H9 (cell line): ENCODE measurements at regions not wholly inside any gene's neighbourhood (a gene's known extent, or its start where the extent isn't known, plus 50 kb on each side); places are given as distances from the start of the nearest gene placed in this dataset.

Experiments
- DNase-seq: peaks from one replicate; pipeline ENCODE4 v3.0.0-alpha.2; 2017
- H2AFZ ChIP-seq: one replicate; pipeline ENCODE4 v1.6.1; 2013; ENCODE audit warnings: mild to moderate bottlenecking, low read length, control low read depth, moderate library complexity
- H2AK5ac ChIP-seq: 2 replicates; pipeline ENCODE4 v1.6.1; 2013; ENCODE audit warnings: low read length, control low read depth, mixed read lengths; ENCODE audit not compliant: insufficient read length
- H2BK120ac ChIP-seq: one replicate; pipeline ENCODE4 v1.6.1; 2013; ENCODE audit warnings: low read depth, mild to moderate bottlenecking, low read length, control low read depth, inconsistent platforms; ENCODE audit not compliant: poor library complexity, severe bottlenecking
- H2BK12ac ChIP-seq: 2 replicates; pipeline ENCODE4 v1.6.1; 2013; ENCODE audit warnings: low read length, control low read depth, mixed read lengths, low read depth; ENCODE audit not compliant: insufficient read length
- H2BK15ac ChIP-seq: 2 replicates; pipeline ENCODE4 v1.6.1; 2013; ENCODE audit warnings: low read depth, low read length, control low read depth
- H2BK20ac ChIP-seq: one replicate; pipeline ENCODE4 v1.6.1; 2013; ENCODE audit warnings: low read depth, mild to moderate bottlenecking, low read length, control low read depth, inconsistent platforms; ENCODE audit not compliant: poor library complexity, severe bottlenecking
- H2BK5ac ChIP-seq: 2 replicates; pipeline ENCODE4 v1.6.1; 2013; ENCODE audit warnings: low read length, control low read depth, mixed read lengths; ENCODE audit not compliant: insufficient read length
- H3K14ac ChIP-seq: 2 replicates; pipeline ENCODE4 v1.6.1; 2013; ENCODE audit warnings: low read length, control low read depth; ENCODE audit not compliant: insufficient read depth
- H3K18ac ChIP-seq: 2 replicates; pipeline ENCODE4 v1.6.1; 2013; ENCODE audit warnings: low read depth, mild to moderate bottlenecking, mixed read lengths, low read length, control low read depth; ENCODE audit not compliant: insufficient read length
- H3K23ac ChIP-seq: 2 replicates; pipeline ENCODE4 v1.6.1; 2013; ENCODE audit warnings: low read length, control low read depth, mixed read lengths, low read depth; ENCODE audit not compliant: insufficient read length
- H3K23me2 ChIP-seq: 2 replicates; pipeline ENCODE4 v1.6.1; 2013; ENCODE audit warnings: low read depth, mild to moderate bottlenecking, mixed read lengths, low read length, control low read depth; ENCODE audit not compliant: insufficient read length, poor library complexity, severe bottlenecking
- H3K27ac ChIP-seq: 2 replicates; pipeline ENCODE4 v1.5.1; 2013; ENCODE audit warnings: low read length, control low read depth, mixed read lengths, low read depth; ENCODE audit not compliant: insufficient read length
- H3K27me3 ChIP-seq: 2 replicates; pipeline ENCODE4 v1.6.1; 2013; ENCODE audit warnings: low read length, control low read depth, inconsistent platforms; ENCODE audit not compliant: insufficient read depth
- H3K4ac ChIP-seq: 2 replicates; pipeline ENCODE4 v1.6.1; 2013; ENCODE audit warnings: low read depth, mild to moderate bottlenecking, control low read depth, inconsistent platforms, low read length, moderate library complexity
- H3K4me1 ChIP-seq: 2 replicates; pipeline ENCODE4 v1.6.1; 2013; ENCODE audit warnings: low read length, control low read depth, inconsistent platforms; ENCODE audit not compliant: insufficient read depth
- H3K4me2 ChIP-seq: 2 replicates; pipeline ENCODE4 v1.6.1; 2013; ENCODE audit warnings: low read length, control low read depth, mixed read lengths; ENCODE audit not compliant: insufficient read length, insufficient read depth
- H3K56ac ChIP-seq: 2 replicates; pipeline ENCODE4 v1.6.1; 2013; ENCODE audit warnings: low read depth, mild to moderate bottlenecking, mixed read lengths, low read length, control low read depth; ENCODE audit not compliant: insufficient read length
- H3K79me1 ChIP-seq: 2 replicates; pipeline ENCODE4 v1.6.1; 2013; ENCODE audit warnings: low read depth, mild to moderate bottlenecking, moderate library complexity, low read length, control low read depth, inconsistent platforms; ENCODE audit not compliant: insufficient read depth, poor library complexity, severe bottlenecking
- H3K79me2 ChIP-seq: 2 replicates; pipeline ENCODE4 v1.6.1; 2013; ENCODE audit warnings: low read length, control low read depth, inconsistent platforms; ENCODE audit not compliant: insufficient read depth
- H3K9ac ChIP-seq: 2 replicates; pipeline ENCODE4 v1.6.1; 2013; ENCODE audit warnings: low read length, control low read depth, mixed read lengths; ENCODE audit not compliant: insufficient read length; ENCODE audit errors: extremely low read depth
- H3K9me3 ChIP-seq: one replicate; pipeline ENCODE4 v1.6.1; 2013; ENCODE audit warnings: low read depth, low read length, inconsistent platforms; ENCODE audit not compliant: control insufficient read depth
- H3T11ph ChIP-seq: one replicate; pipeline ENCODE4 v1.6.1; 2013; ENCODE audit warnings: mild to moderate bottlenecking, low read length, control low read depth, inconsistent platforms
- H4K20me1 ChIP-seq: one replicate; pipeline ENCODE4 v1.6.1; 2013; ENCODE audit not compliant: control insufficient read depth, insufficient read length, insufficient read depth
- H4K5ac ChIP-seq: 2 replicates; pipeline ENCODE4 v1.6.1; 2013; ENCODE audit warnings: low read depth, mild to moderate bottlenecking, mixed read lengths, low read length, control low read depth; ENCODE audit not compliant: insufficient read length
- H4K8ac ChIP-seq: replicated peaks from 2 replicates; pipeline ENCODE4 v1.6.1; 2013; ENCODE audit warnings: low read length, control low read depth, mixed read lengths, low read depth; ENCODE audit not compliant: insufficient read length
- H4K91ac ChIP-seq: 2 replicates; pipeline ENCODE4 v1.6.1; 2013; ENCODE audit warnings: low read depth, mild to moderate bottlenecking, moderate library complexity, mixed read lengths, low read length, control low read depth; ENCODE audit not compliant: insufficient read length
- H3K27ac Mint-ChIP-seq, 3 experiments: 2 replicates in 2 of 3; 3 replicates in 1 of 3; pipeline ENCODE4 v1.8.0; 2020 to 2021; ENCODE audit warnings: mixed read lengths in 3 of 3, mild to moderate bottlenecking in 1 of 3, moderate library complexity in 1 of 3
- H3K27me3 Mint-ChIP-seq: 2 replicates; pipeline ENCODE4 v1.8.0; 2021; ENCODE audit warnings: low read depth, mild to moderate bottlenecking, moderate library complexity, mixed read lengths
- H3K36me3 Mint-ChIP-seq, 3 experiments: 2 replicates in 2 of 3; 3 replicates in 1 of 3; pipeline ENCODE4 v1.8.0; 2020 to 2021; ENCODE audit warnings: low read depth in 3 of 3, mixed read lengths in 3 of 3; ENCODE audit not compliant: insufficient read depth in 1 of 3
- H3K4me1 Mint-ChIP-seq, 2 experiments: 2 replicates each; pipeline ENCODE4 v1.8.0; 2020; ENCODE audit warnings: mixed read lengths in 2 of 2
- H3K4me3 Mint-ChIP-seq, 2 experiments: 2 replicates in 1 of 2; 3 replicates in 1 of 2; pipeline ENCODE4 v1.8.0; 2020 to 2021; ENCODE audit warnings: mild to moderate bottlenecking in 2 of 2, mixed read lengths in 2 of 2, moderate library complexity in 1 of 2
- H3K9me3 Mint-ChIP-seq, 2 experiments: 2 replicates in 1 of 2; 3 replicates in 1 of 2; pipeline ENCODE4 v1.8.0; 2020; ENCODE audit warnings: mild to moderate bottlenecking in 2 of 2, mixed read lengths in 2 of 2, moderate library complexity in 1 of 2
- WGBS: extraction: QIAGEN DNeasy Blood & Tissue Kit; methylation state at CpG from one replicate; pipeline ENCODE4 v1.1.7; 2013; ENCODE audit warnings: missing lambda C conversion rate, low lambda C conversion rate, mixed read lengths; ENCODE audit not compliant: insufficient read length; ENCODE audit errors: extremely low coverage; 5-methylcytosine and 5-hydroxymethylcytosine counted together
- TF ChIP-seq, protein P1 (sequence below): fragments of 200-600 bp; sonication (generic); conservative IDR thresholded peaks from 3 replicates; pipeline ENCODE4 v1.8.0; 2021; ENCODE audit warnings: antibody characterized with exemption, mild to moderate bottlenecking

DNA sequence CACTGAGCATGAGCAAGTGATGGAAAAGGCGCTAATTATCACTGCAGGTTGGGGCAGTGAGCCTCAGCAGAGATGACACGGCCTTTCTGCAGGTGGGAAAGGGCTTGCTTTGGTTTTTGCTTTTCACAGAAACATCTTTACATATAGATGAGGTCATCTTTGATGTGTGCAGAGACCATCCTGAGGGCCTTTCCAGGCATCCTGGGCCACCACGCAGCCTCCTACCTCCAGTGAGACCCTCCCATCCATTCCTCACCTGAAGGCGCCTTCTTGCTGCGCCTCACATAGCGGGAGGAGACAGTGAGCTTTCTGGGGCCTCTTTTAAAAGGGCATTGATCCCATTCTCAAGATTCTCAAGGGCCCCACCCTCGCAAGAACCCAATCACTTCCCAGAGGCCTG, 235.3 kb upstream of the RAB6C start:
- Mint-ChIP-seq H3K27me3 (no peaks in the 10 kb centered on the region; the same call in 1 of the 2 replicates), H3K4me1 (peaks cover 22 to 24% of the 10 kb centered on the region in 2 experiments), H3K36me3 (no peaks in the 10 kb centered on the region), H3K9me3 (peaks cover 0 to 3% of the 10 kb centered on the region in 2 experiments; a peak in 2 of 5 replicates), H3K4me3 (no peak overlapping the region), H3K27ac (no peak overlapping the region)
- H4K20me1 ChIP-seq = no peaks in the 10 kb centered on the region
- no peak overlapping the region for H2AK5ac ChIP-seq
- no peak overlapping the region for H2BK20ac ChIP-seq
- 0 out of 2 replicates have a peak, but pooled peaks cover 4% of the 10 kb centered on the region for H3K4me1 ChIP-seq
- no peak overlapping the region for H2BK120ac ChIP-seq
- H3K79me2 ChIP-seq = no peaks in the 10 kb centered on the region
- H3K14ac ChIP-seq = no peak overlapping the region
- H3T11ph ChIP-seq = no peak overlapping the region
- H3K9ac ChIP-seq = no peak overlapping the region
- H3K9me3 ChIP-seq = no peaks in the 10 kb centered on the region
- no peak overlapping the region for H3K4ac ChIP-seq
- no peak overlapping the region for H4K8ac ChIP-seq
- no peak overlapping the region for H4K91ac ChIP-seq
- H3K56ac ChIP-seq = no peak overlapping the region
- H2AFZ ChIP-seq = no peak overlapping the region
- no peaks in the 10 kb centered on the region for H3K27me3 ChIP-seq
- H2BK12ac ChIP-seq = no peak overlapping the region
- no peak overlapping the region for H3K23ac ChIP-seq
- H2BK5ac ChIP-seq = no peak overlapping the region
- H2BK15ac ChIP-seq = no peak overlapping the region
- no peak overlapping the region for H4K5ac ChIP-seq
- no peak overlapping the region for H3K27ac ChIP-seq
- DNase-seq = no peak
- no peak overlapping the region for H3K18ac ChIP-seq
- no peak overlapping the region for H3K4me2 ChIP-seq
- no peaks in the 10 kb centered on the region for H3K23me2 ChIP-seq
- TF ChIP-seq, protein P1, sequence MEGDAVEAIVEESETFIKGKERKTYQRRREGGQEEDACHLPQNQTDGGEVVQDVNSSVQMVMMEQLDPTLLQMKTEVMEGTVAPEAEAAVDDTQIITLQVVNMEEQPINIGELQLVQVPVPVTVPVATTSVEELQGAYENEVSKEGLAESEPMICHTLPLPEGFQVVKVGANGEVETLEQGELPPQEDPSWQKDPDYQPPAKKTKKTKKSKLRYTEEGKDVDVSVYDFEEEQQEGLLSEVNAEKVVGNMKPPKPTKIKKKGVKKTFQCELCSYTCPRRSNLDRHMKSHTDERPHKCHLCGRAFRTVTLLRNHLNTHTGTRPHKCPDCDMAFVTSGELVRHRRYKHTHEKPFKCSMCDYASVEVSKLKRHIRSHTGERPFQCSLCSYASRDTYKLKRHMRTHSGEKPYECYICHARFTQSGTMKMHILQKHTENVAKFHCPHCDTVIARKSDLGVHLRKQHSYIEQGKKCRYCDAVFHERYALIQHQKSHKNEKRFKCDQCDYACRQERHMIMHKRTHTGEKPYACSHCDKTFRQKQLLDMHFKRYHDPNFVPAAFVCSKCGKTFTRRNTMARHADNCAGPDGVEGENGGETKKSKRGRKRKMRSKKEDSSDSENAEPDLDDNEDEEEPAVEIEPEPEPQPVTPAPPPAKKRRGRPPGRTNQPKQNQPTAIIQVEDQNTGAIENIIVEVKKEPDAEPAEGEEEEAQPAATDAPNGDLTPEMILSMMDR = no peak
- H3K79me1 ChIP-seq = no peaks in the 10 kb centered on the region
- no CpG with 5 or more reads among the region's 7 CpGs for WGBS
